CD14-positive monocyte (primary cell): ENCODE measurements at regions not wholly inside any gene's neighbourhood (a gene's known extent, or its start where the extent isn't known, plus 50 kb on each side); places are given as distances from the start of the nearest gene placed in this dataset.

ENCODE experiments used
- DNase-seq, 3 donors: peaks; one replicate each; pipeline ENCODE4 v3.0.0-alpha.2; 2011 to 2022
- H2AFZ ChIP-seq: 2 replicates; pipeline ENCODE4 v1.6.0; 2012; ENCODE audit warnings: mild to moderate bottlenecking, low read depth, low read length, inconsistent platforms; ENCODE audit not compliant: insufficient read depth, poor library complexity, severe bottlenecking
- H3K27ac ChIP-seq, 2 donors: 1 replicate in 1 of 2; 2 replicates in 1 of 2; pipeline ENCODE4 v1.5.1; 2012 to 2013; ENCODE audit warnings: low read length in 2 of 2, control low read depth in 1 of 2, inconsistent platforms in 1 of 2, low read depth in 1 of 2, mild to moderate bottlenecking in 1 of 2
- H3K27me3 ChIP-seq, 2 donors: one replicate each; pipeline versions ENCODE4 v1.6.0 to v1.6.1; 2011 to 2013; ENCODE audit warnings: low read length in 2 of 2; ENCODE audit not compliant: control insufficient read depth in 2 of 2, insufficient read depth in 2 of 2
- H3K36me3 ChIP-seq, 2 donors: replicated peaks in 1 of 2; 1 replicate in 1 of 2; 2 replicates in 1 of 2; pipeline versions ENCODE4 v1.5.1 to v1.6.1; 2012 to 2013; ENCODE audit warnings: low read length in 2 of 2, control low read depth in 1 of 2, inconsistent platforms in 1 of 2, mild to moderate bottlenecking in 1 of 2; ENCODE audit not compliant: insufficient read depth in 2 of 2, control insufficient read depth in 1 of 2
- H3K4me1 ChIP-seq, 2 donors: 1 replicate in 1 of 2; 2 replicates in 1 of 2; pipeline versions ENCODE4 v1.5.1 to v1.6.1; 2012 to 2013; ENCODE audit warnings: low read length in 2 of 2, control low read depth in 1 of 2, inconsistent platforms in 1 of 2, mild to moderate bottlenecking in 1 of 2, moderate library complexity in 1 of 2; ENCODE audit not compliant: insufficient read depth in 2 of 2, control insufficient read depth in 1 of 2
- H3K4me2 ChIP-seq: replicated peaks from 2 replicates; pipeline ENCODE3; 2012; ENCODE audit warnings: low read length, moderate library complexity, mild to moderate bottlenecking; ENCODE audit not compliant: poor library complexity, severe bottlenecking; ENCODE audit errors: extremely low read depth
- H3K4me3 ChIP-seq, 3 experiments: fragments of 200-600 bp in 1 of 3; sonication (generic) in 1 of 3; replicated peaks in 1 of 3; 1 replicate in 2 of 3; 2 replicates in 1 of 3; pipeline ENCODE4 v1.5.1; 2011 to 2013; ENCODE audit warnings: low read length in 3 of 3, mild to moderate bottlenecking in 3 of 3, control low read depth in 2 of 3, low read depth in 2 of 3, inconsistent platforms in 1 of 3, moderate library complexity in 1 of 3
- H3K79me2 ChIP-seq: 2 replicates; pipeline ENCODE4 v1.6.0; 2012; ENCODE audit warnings: mild to moderate bottlenecking, control low read depth, inconsistent platforms, low read length, moderate library complexity; ENCODE audit not compliant: insufficient read depth
- H3K9ac ChIP-seq: 2 replicates; pipeline ENCODE4 v1.6.0; 2017; ENCODE audit warnings: low read length, mild to moderate bottlenecking; ENCODE audit not compliant: insufficient read depth, poor library complexity, severe bottlenecking
- H3K9me3 ChIP-seq, 2 donors: replicated peaks in 1 of 2; 1 replicate in 1 of 2; 2 replicates in 1 of 2; pipeline versions ENCODE4 v1.5.1 to v1.6.1; 2012 to 2013; ENCODE audit warnings: low read length in 2 of 2, control low read depth in 1 of 2; ENCODE audit not compliant: control insufficient read depth in 1 of 2, insufficient read depth in 1 of 2
- H4K20me1 ChIP-seq: 2 replicates; pipeline ENCODE4 v1.6.0; 2012; ENCODE audit warnings: mild to moderate bottlenecking, low read length, control low read depth, moderate library complexity; ENCODE audit not compliant: insufficient read depth
- H3K27ac Mint-ChIP-seq, 7 donors: one replicate each; pipeline ENCODE4 v1.8.0; 2020; ENCODE audit warnings: mild to moderate bottlenecking in 7 of 7, mixed read lengths in 7 of 7, moderate library complexity in 6 of 7, inconsistent platforms in 2 of 7
- H3K27me3 Mint-ChIP-seq, 3 donors: one replicate each; pipeline ENCODE4 v1.8.0; 2021 to 2022; ENCODE audit warnings: low read depth in 3 of 3, mild to moderate bottlenecking in 3 of 3, mixed read lengths in 3 of 3, moderate library complexity in 3 of 3, inconsistent platforms in 1 of 3
- H3K36me3 Mint-ChIP-seq, 2 donors: one replicate each; pipeline ENCODE4 v1.8.0; 2020; ENCODE audit warnings: mixed read lengths in 2 of 2, inconsistent platforms in 1 of 2, mild to moderate bottlenecking in 1 of 2
- H3K4me1 Mint-ChIP-seq: one replicate; pipeline ENCODE4 v1.8.0; 2020; ENCODE audit warnings: mild to moderate bottlenecking, mixed read lengths
- H3K4me3 Mint-ChIP-seq, 2 donors: one replicate each; pipeline ENCODE4 v1.8.0; 2020; ENCODE audit warnings: mild to moderate bottlenecking in 2 of 2, mixed read lengths in 2 of 2, moderate library complexity in 1 of 2
- H3K9me3 Mint-ChIP-seq, 7 donors: one replicate each; pipeline ENCODE4 v1.8.0; 2020 to 2022; ENCODE audit warnings: mixed read lengths in 7 of 7, mild to moderate bottlenecking in 6 of 7, moderate library complexity in 6 of 7, inconsistent platforms in 2 of 7
- WGBS: methylation state at CpG from one replicate; pipeline ENCODE4 v1.1.5; 2013; ENCODE audit warnings: missing lambda C conversion rate; ENCODE audit not compliant: insufficient coverage; 5-methylcytosine and 5-hydroxymethylcytosine counted together
- intact Hi-C, 2 donors: fragments of 100-400 bp; cut with micrococcal nuclease; formaldehyde crosslinking; loops; one replicate each; pipeline versions ENCODE4 v1.15.0 to v1.15.1; 2023
- TF ChIP-seq, protein P1 (sequence below): fragments of 200-600 bp; IDR thresholded peaks from one replicate; pipeline ENCODE4 v1.8.0; 2022; ENCODE audit warnings: antibody characterized with exemption, mild to moderate bottlenecking

DNA sequence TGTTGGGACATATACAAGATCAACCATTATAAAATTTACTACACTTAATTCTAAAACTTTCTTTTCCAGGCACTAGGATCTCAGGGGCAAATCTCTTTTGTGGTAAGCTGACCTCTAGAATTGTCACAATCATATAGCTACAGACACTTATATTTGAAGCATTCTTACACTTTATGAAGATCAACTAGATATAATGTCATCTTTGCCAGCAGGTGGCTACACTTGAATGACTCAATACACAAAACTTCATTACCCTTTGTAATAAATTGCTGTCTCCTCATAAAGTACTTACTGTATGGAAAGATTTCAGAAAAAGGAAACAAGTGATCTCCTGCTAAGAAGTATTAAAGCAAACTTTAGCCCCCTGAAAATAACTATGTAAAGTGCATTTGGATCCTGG lies 77.8 kb downstream of the RDH14 start:
- Histone ChIP-seq H3K4me3 (no peak overlapping the region), H4K20me1 (no peaks in the 10 kb centered on the region), H3K27me3 (no peaks in the 10 kb centered on the region), H3K9ac (no peak overlapping the region), H3K79me2 (no peaks in the 10 kb centered on the region), H2AFZ (no peak overlapping the region), H3K9me3 (no peaks in the 10 kb centered on the region), H3K36me3 (no peaks in the 10 kb centered on the region), H3K4me2 (no peak overlapping the region), H3K27ac (no peak overlapping the region), H3K4me1 (no peaks in the 10 kb centered on the region)
- Mint-ChIP-seq H3K4me1 (peaks cover 2% of the 10 kb centered on the region), H3K27ac (no peak overlapping the region), H3K36me3 (no peaks in the 10 kb centered on the region), H3K27me3 (peaks cover 0 to 3% (median 0%) of the 10 kb centered on the region in 3 donors), H3K9me3 (peaks cover 0 to 3% (median 0%) of the 10 kb centered on the region in 7 donors), H3K4me3 (no peak overlapping the region)
- TF ChIP-seq, protein P1, sequence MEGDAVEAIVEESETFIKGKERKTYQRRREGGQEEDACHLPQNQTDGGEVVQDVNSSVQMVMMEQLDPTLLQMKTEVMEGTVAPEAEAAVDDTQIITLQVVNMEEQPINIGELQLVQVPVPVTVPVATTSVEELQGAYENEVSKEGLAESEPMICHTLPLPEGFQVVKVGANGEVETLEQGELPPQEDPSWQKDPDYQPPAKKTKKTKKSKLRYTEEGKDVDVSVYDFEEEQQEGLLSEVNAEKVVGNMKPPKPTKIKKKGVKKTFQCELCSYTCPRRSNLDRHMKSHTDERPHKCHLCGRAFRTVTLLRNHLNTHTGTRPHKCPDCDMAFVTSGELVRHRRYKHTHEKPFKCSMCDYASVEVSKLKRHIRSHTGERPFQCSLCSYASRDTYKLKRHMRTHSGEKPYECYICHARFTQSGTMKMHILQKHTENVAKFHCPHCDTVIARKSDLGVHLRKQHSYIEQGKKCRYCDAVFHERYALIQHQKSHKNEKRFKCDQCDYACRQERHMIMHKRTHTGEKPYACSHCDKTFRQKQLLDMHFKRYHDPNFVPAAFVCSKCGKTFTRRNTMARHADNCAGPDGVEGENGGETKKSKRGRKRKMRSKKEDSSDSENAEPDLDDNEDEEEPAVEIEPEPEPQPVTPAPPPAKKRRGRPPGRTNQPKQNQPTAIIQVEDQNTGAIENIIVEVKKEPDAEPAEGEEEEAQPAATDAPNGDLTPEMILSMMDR: no peak
- DNase-seq: no peak
- intact Hi-C loops: no loop called here

DNA sequence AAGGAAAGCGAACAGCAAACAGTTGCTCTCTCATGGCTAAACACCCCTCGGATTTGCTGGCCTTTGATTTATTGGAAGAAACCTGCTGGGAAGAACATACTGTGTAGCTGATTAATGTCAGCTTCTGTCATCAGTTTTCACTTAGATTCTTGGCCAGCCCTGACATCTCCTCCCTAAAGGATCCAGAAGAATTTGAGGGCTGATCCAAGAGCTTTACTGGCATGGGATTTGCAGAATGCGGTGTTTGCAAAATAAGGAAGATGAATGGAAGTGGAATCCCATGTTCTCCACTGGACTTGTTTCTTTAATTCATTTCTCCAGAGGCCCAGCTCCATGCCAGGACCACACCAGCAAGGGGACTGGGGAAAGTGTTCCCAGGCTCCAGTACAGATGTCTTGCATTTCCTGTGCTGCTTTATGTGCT lies 80.5 kb downstream of the RDH14 start:
- DNase-seq: no peak
- H3K36me3 ChIP-seq: no peaks in the 10 kb centered on the region
- no peak overlapping the region for H3K27ac ChIP-seq
- no peaks in the 10 kb centered on the region for H3K27me3 ChIP-seq
- no peak overlapping the region for H3K4me2 ChIP-seq
- H3K27me3 Mint-ChIP-seq: peaks cover 0 to 7% (median 0%) of the 10 kb centered on the region in 3 donors
- H3K9me3 ChIP-seq: no peaks in the 10 kb centered on the region
- H3K4me1 ChIP-seq: no peaks in the 10 kb centered on the region
- H3K27ac Mint-ChIP-seq: no peak overlapping the region
- H3K79me2 ChIP-seq: no peaks in the 10 kb centered on the region
- intact Hi-C loops: no loop called here
- TF ChIP-seq, protein P1: no peak
- peaks cover 2% of the 10 kb centered on the region for H3K4me1 Mint-ChIP-seq
- no peaks in the 10 kb centered on the region for H3K36me3 Mint-ChIP-seq
- 83% methylated on average over 1 of the region's 3 CpGs for WGBS
- H3K9me3 Mint-ChIP-seq: peaks cover 0 to 3% (median 0%) of the 10 kb centered on the region in 7 donors
- H3K4me3 ChIP-seq: no peak overlapping the region
- no peaks in the 10 kb centered on the region for H4K20me1 ChIP-seq
- no peak overlapping the region for H3K9ac ChIP-seq
- H3K4me3 Mint-ChIP-seq: no peak overlapping the region
- H2AFZ ChIP-seq: no peak overlapping the region
